Fibroblast of lung (primary cell): ENCODE measurements at regions not wholly inside any gene's neighbourhood (a gene's known extent, or its start where the extent isn't known, plus 50 kb on each side); places are given as distances from the start of the nearest gene placed in this dataset.

Experiments used
- CTCF ChIP-seq, 2 donors: IDR thresholded peaks in 1 of 2; conservative IDR thresholded peaks in 1 of 2; 1 replicate in 1 of 2; 2 replicates in 1 of 2; pipeline ENCODE4 v1.5.1; 2011 to 2012; ENCODE audit warnings: low read length in 2 of 2, control low read depth in 1 of 2, inconsistent platforms in 1 of 2, low read depth in 1 of 2, mild to moderate bottlenecking in 1 of 2
- EZH2 ChIP-seq: IDR thresholded peaks from 2 replicates; pipeline ENCODE4 v1.5.1; 2012; ENCODE audit warnings: low read length, control low read depth, mild to moderate bottlenecking; ENCODE audit errors: missing control alignments

GRCh38 chr14:22485649-22486048 lies 103.4 kb downstream of the DAD1 start:
- no peak for TF ChIP-seq CTCF (conservative IDR thresholded peaks at IDR 0.05 in 1 of 2, IDR thresholded peaks at IDR 0.05 in 1 of 2; ENCODE audit: low read depth in 1 of 2, low read length in 2 of 2)
- TF ChIP-seq EZH2 = no peak
